HG03520 (cell line): ENCODE measurements at regions not wholly inside any gene's neighbourhood (a gene's known extent, or its start where the extent isn't known, plus 50 kb on each side); places are given as distances from the start of the nearest gene placed in this dataset.
"Not testable (repeated sequence)": the region's sequence is repeated elsewhere in the genome, so short reads cannot be mapped to it uniquely, and the experiment has no call there.

Experiments
- ATAC-seq: cut with Tn5 transposase; IDR thresholded peaks from one replicate; pipeline ENCODE4 v1.9.1; 2021; ENCODE audit warnings: mild to moderate bottlenecking, moderate library complexity; ENCODE audit not compliant: unreplicated experiment

DNA sequence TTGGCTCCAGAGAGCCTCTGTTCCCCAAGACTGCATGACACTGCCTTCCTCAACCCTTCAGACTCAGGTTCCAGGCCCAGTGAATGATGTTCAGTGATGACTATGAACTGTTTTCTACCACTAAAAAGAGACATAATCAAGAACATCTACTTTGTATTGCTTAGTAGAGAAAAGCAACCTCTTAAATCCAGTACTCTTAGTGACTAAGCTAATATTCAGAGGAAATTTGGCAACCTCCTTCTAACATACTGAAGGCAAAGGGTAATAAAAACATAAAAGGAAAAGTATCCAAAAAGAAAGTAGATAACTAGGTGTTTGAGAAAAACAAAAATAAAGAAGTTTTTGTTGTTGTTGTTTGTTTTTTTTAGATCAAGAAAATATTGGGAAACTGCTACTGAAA is 153.3 kb upstream of the RUNX1 start:
- no peak for ATAC-seq

GRCh38 chr21:35201799-35202198 is 152.7 kb upstream of the RUNX1 start:
- ATAC-seq, result no peak

- ATAC-seq, result no peak
Measured at GRCh38 chr21:35201288-35201687, 152.2 kb upstream of the RUNX1 start.

- no peak for ATAC-seq
Measured at GRCh38 chr21:35199733-35200015, 150.6 kb upstream of the RUNX1 start.

DNA sequence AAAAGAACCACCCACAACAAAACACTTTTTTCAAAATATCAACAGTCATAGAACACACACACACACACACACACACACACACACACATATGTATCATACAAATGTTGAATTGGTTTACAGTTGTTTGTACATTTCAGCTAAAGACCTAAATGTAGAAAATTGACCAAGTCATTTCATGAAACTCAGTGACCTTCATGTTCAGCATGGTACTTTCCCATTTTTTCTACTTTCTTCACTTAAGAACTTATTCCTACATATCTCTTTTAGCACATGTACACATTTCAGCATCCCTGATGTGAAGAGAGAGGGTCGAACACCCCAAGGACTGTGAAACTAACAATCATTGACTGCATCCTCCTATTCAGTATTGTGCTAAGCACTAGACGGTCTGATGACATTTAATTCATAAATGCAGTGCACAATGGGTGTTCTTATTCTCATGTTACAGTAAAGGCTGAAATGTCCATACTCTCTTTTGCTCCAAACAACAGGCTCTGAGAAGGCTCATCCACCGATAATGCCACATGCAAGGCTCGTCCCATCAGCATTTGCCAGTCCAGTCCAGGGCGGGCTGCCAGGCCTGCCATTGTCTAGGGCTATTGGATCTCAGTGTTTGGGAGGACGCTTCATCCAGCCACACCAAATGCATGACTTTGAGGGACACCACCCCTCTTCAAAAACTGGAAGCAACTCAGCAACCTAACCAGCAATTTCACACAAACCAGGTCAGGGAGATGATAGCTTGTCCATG is 150.1 kb upstream of the RUNX1 start:
- no peak for ATAC-seq

- no peak for ATAC-seq
Measured at GRCh38 chr21:35198565-35198964, 149.5 kb upstream of the RUNX1 start.

DNA sequence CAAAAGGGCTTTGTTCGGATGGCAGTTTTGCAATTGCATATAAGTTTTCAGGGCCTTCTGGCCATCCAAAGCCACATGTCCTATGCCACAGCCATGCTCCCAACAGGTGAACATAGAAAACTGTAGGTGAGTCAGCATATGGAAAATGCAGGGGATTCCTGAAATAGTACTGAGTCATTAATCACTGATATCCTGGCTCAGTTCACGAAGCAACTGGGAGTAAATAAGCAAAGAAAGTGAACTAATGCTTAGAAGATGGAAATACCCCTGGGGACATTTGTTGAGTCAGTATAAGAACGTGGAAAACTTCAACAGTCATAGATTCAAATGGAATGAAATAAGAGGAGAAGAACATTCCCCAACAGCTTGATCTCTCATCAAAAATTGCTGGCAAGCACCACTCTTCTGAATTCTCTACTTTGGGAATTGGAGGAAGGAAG is 148.9 kb upstream of the RUNX1 start:
- no peak for ATAC-seq

DNA sequence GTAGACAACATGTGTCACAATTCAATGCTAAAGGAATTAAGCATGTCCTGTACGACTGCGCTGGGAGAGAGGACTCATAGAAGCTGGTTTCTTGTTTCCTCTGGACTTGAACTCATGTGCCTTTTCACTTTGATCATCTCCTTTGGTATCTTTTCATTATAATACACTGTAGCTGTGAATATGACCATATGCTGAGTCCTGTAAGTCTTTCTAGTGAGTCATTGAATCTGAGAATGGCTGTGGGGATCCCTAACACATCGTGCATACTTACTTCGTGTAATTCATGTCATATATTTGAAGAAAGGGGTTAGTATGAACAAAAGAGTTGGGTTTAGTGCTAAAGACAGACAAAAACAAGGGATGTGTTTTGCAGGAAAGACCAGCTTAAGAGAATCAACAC is 148.1 kb upstream of the RUNX1 start:
- ATAC-seq, result no peak

DNA sequence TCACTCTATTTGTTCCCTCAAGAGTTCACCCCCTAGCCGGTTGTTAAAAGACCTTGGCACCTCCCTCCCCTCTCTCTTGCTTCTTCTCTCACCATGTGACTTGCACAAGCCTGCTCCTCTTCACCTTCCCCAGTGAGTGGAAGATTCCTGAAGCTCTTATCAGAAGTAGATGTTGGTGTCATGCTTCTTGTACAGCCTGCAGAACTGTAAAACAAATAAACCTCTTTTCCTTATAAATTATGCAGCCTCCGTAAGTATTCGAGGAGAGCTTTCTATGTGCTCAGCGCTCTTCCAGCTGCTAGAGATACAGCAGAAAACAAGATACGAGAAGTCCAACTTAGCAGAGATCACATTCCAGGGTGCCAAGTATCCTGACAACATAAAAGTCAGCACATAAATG is 147.0 kb upstream of the RUNX1 start:
- ATAC-seq, result no peak

GRCh38 chr21:35195232-35195631 is 146.1 kb upstream of the RUNX1 start:
- ATAC-seq, result no peak

DNA sequence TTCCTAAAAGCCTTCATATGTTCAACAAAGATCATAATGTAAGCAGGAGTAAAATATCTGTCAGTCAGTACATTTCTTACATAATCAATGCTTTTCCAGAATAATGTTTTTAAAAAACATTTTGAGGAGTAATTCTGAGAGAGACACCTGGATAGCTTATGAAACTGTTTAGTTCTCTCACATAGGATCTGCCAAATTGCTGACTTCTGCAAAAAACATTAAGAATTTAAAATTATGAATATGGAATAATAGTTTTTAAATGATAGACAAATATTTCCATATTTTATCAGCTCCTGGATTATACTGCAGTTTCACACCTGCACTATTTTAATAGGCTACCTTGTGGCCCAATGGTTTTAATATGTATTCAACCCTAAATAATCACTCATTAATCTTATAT is 142.7 kb upstream of the RUNX1 start:
- no peak for ATAC-seq

GRCh38 chr21:35191128-35191527 is 142.0 kb upstream of the RUNX1 start:
- no peak for ATAC-seq

GRCh38 chr21:35190201-35190701 is 141.1 kb upstream of the RUNX1 start:
- no peak for ATAC-seq

GRCh38 chr21:35189077-35189863 is 140.2 kb upstream of the RUNX1 start:
- peak; percentile 70 for ATAC-seq

GRCh38 chr21:35183389-35183788 is 134.3 kb upstream of the RUNX1 start:
- ATAC-seq, result not testable (repeated sequence)

GRCh38 chr21:35179990-35180540 is 131.0 kb upstream of the RUNX1 start:
- no peak for ATAC-seq

DNA sequence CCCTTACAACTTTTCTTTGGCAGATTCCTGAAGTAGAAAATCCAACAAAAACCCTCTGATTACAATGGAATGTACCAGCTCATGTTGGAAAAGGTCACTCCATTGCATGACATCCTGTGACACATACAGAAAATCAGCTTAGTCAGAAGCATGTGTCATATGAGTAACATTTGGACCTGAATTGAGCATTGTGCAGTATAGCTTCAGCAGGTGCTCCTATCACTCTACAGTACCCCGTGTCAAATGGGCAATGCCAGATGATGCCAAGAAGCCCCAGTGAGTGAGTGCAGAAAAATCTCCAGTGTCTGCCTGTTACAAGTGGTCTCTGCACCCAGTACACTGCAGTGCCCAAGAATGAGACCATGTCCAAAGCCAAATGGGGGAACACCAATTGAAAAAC is 129.7 kb upstream of the RUNX1 start:
- ATAC-seq, result no peak

DNA sequence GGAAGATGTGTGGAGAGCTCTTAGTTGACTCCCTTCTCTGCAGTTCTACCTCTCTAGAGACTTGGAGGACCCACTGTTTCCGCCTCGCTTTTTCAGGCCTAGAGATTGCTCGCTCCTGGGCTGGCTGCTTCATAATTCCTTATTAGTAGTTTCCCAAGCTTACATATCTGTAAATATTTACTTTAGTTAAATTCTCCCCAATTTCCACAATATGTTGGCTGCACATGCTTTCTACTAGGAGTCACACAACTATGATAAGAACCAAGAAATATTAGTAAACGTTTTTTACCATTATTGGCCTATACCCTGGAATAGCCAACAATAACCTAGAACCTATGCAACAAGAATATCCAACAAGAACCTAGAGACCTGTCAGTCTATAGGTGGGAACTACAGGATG is 129.0 kb upstream of the RUNX1 start:
- no peak for ATAC-seq

DNA sequence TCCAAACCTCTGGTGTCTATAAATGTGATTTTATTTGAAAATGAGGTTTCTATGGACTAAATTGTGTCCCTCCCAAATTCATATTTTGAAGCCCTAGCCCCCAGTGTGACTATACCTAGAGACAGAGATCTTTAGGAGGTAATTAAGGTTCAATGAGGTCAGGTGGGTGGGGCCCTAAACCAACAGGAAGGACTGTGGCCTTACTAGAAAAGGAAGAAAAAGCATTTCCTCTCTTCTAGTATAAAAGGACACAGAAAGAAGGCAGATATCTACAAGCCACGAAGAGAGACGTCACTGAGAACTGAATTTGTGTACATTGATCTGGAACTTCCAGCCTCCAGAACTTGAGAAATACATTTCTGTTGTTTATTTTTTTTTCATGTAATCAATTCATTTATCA is 123.1 kb upstream of the RUNX1 start:
- ATAC-seq, result no peak

DNA sequence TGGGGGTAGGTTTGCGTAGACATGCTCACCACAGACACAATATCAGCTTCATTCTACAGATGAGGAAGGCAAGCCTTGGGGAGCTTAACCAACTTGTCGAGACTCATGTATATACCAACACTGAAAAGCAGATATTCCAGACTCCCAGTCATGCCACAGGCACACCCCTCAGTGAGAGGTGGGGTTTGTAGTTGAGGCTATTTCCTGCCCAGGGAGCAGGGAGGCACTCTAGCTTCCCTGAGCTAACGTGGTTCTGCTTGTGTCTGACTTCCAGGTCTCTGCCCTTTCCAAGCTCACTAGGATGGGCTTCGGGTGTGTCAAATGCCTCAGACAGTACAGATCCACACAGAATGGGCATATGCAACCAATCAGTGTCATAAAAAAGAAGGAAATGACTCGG is 122.3 kb upstream of the RUNX1 start:
- no peak for ATAC-seq

DNA sequence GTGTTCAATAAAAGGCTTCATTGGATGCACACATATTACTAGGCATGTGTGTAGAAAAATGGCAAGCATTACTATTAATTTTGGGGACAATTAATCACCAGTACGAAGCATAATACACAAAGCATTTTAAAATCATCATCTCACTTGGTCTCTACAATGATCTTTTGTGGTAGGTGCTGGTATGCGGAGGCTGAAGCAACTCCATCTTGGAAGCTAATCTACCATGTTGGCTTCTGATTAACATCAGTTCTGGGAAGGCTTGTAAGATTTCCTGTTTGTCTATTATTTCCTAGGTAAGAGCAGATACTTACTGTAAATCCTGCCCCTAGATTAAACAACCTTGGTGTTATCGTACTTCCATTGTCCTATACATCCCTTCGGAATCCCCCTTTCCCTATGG is 121.7 kb upstream of the RUNX1 start:
- ATAC-seq, result no peak

DNA sequence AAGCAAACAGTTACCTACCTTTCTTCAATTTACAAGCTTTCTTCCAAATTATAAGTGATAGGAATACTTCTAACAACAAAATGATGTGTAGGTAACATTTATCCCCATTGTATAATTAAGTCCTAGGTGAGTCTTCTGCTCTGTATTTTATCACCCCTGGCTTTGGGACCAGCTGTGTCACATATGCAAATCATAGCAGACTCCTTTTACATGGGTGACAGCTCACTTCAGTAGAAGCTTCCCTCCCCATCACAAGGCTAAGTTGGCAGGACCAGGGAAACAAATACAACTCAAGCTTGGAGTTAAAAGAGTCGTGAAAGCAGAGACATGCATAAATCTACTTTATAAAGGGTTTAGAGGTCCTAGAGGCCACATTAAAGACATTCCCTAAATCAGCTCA is 121.1 kb upstream of the RUNX1 start:
- no peak for ATAC-seq
